PC-9 (cell line): ENCODE measurements at regions not wholly inside any gene's neighbourhood (a gene's known extent, or its start where the extent isn't known, plus 50 kb on each side); places are given as distances from the start of the nearest gene placed in this dataset.
"Not testable (repeated sequence)": the region's sequence is repeated elsewhere in the genome, so short reads cannot be mapped to it uniquely, and the experiment has no call there.

Experiments used
- BruUV-seq: library from RNA; stranded (reverse); fragments of 400-500 nt; replicated peaks from 2 replicates; lab custom pipeline; 2021; lab: Mats Ljungman, UMichigan
- CTCF ChIA-PET: fragments of 300-600 bp; sonication (Branson Sonifier 250); formaldehyde crosslinking; loops from one replicate; lab custom pipeline; 2022; ENCODE audit warnings: antibody characterized with exemption; lab: Charles Lee
- POLR2A ChIA-PET: fragments of 300-600 bp; sonication (Branson Sonifier 250); formaldehyde crosslinking; loops from one replicate; lab custom pipeline; 2022; ENCODE audit warnings: antibody characterized with exemption; ENCODE audit not compliant: unreplicated experiment; lab: Charles Lee
- DNase-seq, 2 experiments: peaks; one replicate each; pipeline versions ENCODE4 v3.0.0 to v3.0.0-alpha.2; 2015 to 2022; ENCODE audit warnings: mixed read lengths in 1 of 2
- H2AFZ ChIP-seq: fragments of 200-600 bp; sonication (generic); 2 replicates; pipeline ENCODE4 v1.8.1; 2017; ENCODE audit warnings: antibody characterized with exemption
- H3F3A ChIP-seq: fragments of 200-600 bp; sonication (generic); 2 replicates; pipeline ENCODE4 v1.8.1; 2017; ENCODE audit warnings: antibody characterized with exemption, mild to moderate bottlenecking, low read depth; ENCODE audit not compliant: insufficient read depth
- H3K27ac ChIP-seq: fragments of 200-600 bp; sonication (generic); 2 replicates; pipeline ENCODE4 v1.6.1; 2016; ENCODE audit warnings: mixed run types
- H3K27me3 ChIP-seq: fragments of 200-600 bp; sonication (generic); 2 replicates; pipeline ENCODE4 v1.6.1; 2016; ENCODE audit warnings: low read depth, mixed run types; ENCODE audit not compliant: insufficient read depth
- H3K36me3 ChIP-seq: fragments of 200-600 bp; sonication (generic); 2 replicates; pipeline ENCODE4 v1.6.1; 2016; ENCODE audit warnings: low read depth, mixed run types
- H3K4me1 ChIP-seq: fragments of 200-600 bp; sonication (generic); replicated peaks from 2 replicates; pipeline ENCODE4 v1.6.1; 2016; ENCODE audit warnings: mixed run types; ENCODE audit not compliant: insufficient read depth
- H3K4me2 ChIP-seq: fragments of 200-600 bp; sonication (generic); 2 replicates; pipeline ENCODE4 v1.6.1; 2017; ENCODE audit warnings: mixed run types
- H3K4me3 ChIP-seq: fragments of 200-600 bp; sonication (generic); 2 replicates; pipeline ENCODE4 v1.6.1; 2016; ENCODE audit warnings: mixed run types
- H3K79me2 ChIP-seq: fragments of 200-600 bp; sonication (generic); 2 replicates; pipeline ENCODE4 v1.6.1; 2017; ENCODE audit warnings: low read depth, mixed run types
- H3K9me2 ChIP-seq: fragments of 200-600 bp; sonication (generic); 2 replicates; pipeline ENCODE4 v1.8.1; 2017; ENCODE audit warnings: mild to moderate bottlenecking; ENCODE audit not compliant: insufficient read depth
- H3K9me3 ChIP-seq: fragments of 200-600 bp; sonication (generic); 2 replicates; pipeline ENCODE4 v1.8.1; 2016; ENCODE audit warnings: low read depth; ENCODE audit not compliant: insufficient read depth
- H4K20me1 ChIP-seq: fragments of 200-600 bp; sonication (generic); 2 replicates; pipeline ENCODE4 v1.8.1; 2017; ENCODE audit not compliant: insufficient read depth
- EZH2 ChIP-seq: fragments of 200-600 bp; sonication (generic); IDR thresholded peaks from 2 replicates; pipeline ENCODE4 v1.8.0; 2017; ENCODE audit warnings: antibody characterized with exemption, low read depth
- intact Hi-C: fragments of 100-400 bp; cut with micrococcal nuclease; formaldehyde crosslinking; loops from one replicate; pipeline ENCODE4 v1.10.0; 2022; ENCODE audit not compliant: unreplicated experiment
- TF ChIP-seq, protein P1 (sequence below): fragments of 200-600 bp; sonication (generic); conservative IDR thresholded peaks from 2 replicates; pipeline ENCODE4 v1.6.1; 2017; ENCODE audit warnings: mixed run types, antibody characterized with exemption, mild to moderate bottlenecking, moderate library complexity

DNA sequence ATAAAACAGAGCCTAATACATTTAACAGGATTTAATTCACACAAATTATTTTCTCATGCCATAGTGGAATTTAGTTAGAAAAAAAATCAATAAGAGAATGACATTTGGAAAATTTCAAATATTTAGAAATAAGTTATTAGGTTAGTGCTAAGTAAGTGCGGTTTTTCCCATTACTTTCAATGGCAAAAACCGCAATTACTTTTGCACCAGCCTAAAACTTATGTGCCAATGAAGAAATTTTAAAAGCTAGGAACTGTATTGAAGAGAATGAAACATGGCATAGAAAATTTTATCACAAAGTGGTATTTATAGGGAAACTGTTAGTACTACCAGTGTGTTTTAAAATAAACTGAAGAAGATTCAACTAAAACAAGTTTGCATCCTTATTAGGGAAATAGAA is 228.3 kb upstream of the FKBP1C start:
- Histone ChIP-seq H2AFZ (no peak overlapping the region), H3K27me3 (no peaks in the 10 kb centered on the region), H3K4me1 (no peaks in the 10 kb centered on the region), H3K9me3 (no peaks in the 10 kb centered on the region), H3K4me3 (no peak overlapping the region), H3K36me3 (no peaks in the 10 kb centered on the region), H3K27ac (no peak overlapping the region), H3F3A (no peaks in the 10 kb centered on the region), H3K4me2 (no peak overlapping the region), H4K20me1 (no peaks in the 10 kb centered on the region), H3K79me2 (no peaks in the 10 kb centered on the region), H3K9me2 (no peaks in the 10 kb centered on the region)
- BruUV-seq, result no TSS peak
- ChIA-PET CTCF (no interaction called here), POLR2A (no interaction called here)
- TF ChIP-seq, protein P1, sequence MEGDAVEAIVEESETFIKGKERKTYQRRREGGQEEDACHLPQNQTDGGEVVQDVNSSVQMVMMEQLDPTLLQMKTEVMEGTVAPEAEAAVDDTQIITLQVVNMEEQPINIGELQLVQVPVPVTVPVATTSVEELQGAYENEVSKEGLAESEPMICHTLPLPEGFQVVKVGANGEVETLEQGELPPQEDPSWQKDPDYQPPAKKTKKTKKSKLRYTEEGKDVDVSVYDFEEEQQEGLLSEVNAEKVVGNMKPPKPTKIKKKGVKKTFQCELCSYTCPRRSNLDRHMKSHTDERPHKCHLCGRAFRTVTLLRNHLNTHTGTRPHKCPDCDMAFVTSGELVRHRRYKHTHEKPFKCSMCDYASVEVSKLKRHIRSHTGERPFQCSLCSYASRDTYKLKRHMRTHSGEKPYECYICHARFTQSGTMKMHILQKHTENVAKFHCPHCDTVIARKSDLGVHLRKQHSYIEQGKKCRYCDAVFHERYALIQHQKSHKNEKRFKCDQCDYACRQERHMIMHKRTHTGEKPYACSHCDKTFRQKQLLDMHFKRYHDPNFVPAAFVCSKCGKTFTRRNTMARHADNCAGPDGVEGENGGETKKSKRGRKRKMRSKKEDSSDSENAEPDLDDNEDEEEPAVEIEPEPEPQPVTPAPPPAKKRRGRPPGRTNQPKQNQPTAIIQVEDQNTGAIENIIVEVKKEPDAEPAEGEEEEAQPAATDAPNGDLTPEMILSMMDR, result no peak
- TF ChIP-seq EZH2, result no peak
- intact Hi-C loops, result no loop called here
- DNase-seq, result no peak

DNA sequence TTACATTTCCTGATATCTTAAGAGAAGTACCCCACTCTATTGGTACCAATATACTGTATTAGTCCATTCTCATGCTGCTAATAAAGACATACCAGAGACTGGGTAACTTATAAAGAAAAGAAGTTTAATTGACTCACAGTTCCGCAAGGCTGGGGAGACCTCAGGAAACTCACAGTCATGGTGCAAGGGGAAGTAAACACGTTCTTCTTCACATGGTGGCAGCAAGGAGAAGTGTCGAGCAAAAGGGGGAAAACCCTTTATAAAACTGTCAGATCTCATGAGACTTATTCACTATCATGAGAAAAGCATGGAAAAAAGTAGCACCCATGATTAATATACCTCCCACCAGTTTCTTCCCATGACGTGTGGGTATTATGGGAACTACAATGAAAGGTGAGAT is 219.6 kb upstream of the FKBP1C start:
- H3K9me3 ChIP-seq, H3K36me3 ChIP-seq, H3K4me1 ChIP-seq, intact Hi-C loops, H3K9me2 ChIP-seq, CTCF ChIA-PET, POLR2A ChIA-PET, H3K27me3 ChIP-seq, H3K4me2 ChIP-seq, H3K4me3 ChIP-seq, H3K27ac ChIP-seq, H3F3A ChIP-seq, H2AFZ ChIP-seq, H4K20me1 ChIP-seq, H3K79me2 ChIP-seq, BruUV-seq, DNase-seq: not testable (repeated sequence)

DNA sequence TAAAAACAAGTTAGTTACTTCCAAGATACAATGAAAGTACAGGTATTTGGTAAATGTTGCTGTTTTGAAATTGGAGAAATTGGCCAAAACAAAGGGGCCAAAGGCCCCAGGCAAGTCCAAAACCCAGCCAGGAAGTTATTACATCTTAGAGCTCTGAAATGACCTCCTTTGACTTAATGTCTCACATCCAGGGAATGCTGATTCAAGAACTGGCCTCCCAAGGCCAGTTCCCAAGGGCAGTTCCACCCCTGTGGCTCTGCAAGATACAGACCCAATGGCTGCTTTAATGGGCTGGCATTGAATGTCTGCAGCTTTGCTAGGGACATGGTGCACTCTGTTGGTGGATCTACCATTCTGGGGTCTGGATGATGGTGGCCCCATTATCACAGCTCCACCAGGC is 217.3 kb upstream of the FKBP1C start:
- POLR2A ChIA-PET, result no interaction called here
- H3K9me3 ChIP-seq, result no peaks in the 10 kb centered on the region
- no peak overlapping the region for H3K27ac ChIP-seq
- BruUV-seq, result no TSS peak
- CTCF ChIA-PET, result no interaction called here
- no peak for DNase-seq
- no peak for TF ChIP-seq EZH2
- TF ChIP-seq, protein P1, result no peak
- H3K79me2 ChIP-seq, result no peaks in the 10 kb centered on the region
- H2AFZ ChIP-seq, result no peak overlapping the region
- no peaks in the 10 kb centered on the region for H3K4me1 ChIP-seq
- no peaks in the 10 kb centered on the region for H4K20me1 ChIP-seq
- H3K27me3 ChIP-seq, result no peaks in the 10 kb centered on the region
- H3K36me3 ChIP-seq, result no peaks in the 10 kb centered on the region
- H3K4me2 ChIP-seq, result no peak overlapping the region
- no peak overlapping the region for H3K4me3 ChIP-seq
- no peaks in the 10 kb centered on the region; the same call in 1 of the 2 replicates for H3K9me2 ChIP-seq
- no peaks in the 10 kb centered on the region for H3F3A ChIP-seq
- intact Hi-C loops, result no loop called here

DNA sequence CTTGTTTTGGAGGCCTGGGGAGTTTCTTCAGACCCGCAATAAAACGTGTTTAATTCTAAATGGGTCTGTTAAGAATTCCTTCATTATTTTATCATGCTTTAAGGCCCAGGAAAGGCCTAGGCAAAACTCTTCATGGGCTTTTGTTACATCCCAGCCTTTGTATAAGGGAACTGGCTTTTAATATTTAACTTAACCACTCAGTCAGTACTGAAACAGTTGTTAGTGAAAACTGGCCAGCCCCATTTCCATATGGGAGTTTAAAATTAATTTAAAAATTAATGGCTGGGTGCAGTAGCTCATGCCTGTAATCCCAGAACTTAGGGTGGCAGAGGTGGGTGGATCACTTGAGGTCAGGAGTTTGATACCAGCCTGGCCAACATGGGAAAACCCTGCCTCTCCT is 213.2 kb upstream of the FKBP1C start:
- Histone ChIP-seq H3K4me3 (no peak overlapping the region), H4K20me1 (no peaks in the 10 kb centered on the region), H3K4me2 (no peak overlapping the region), H3K79me2 (no peaks in the 10 kb centered on the region), H3K27me3 (no peaks in the 10 kb centered on the region), H3K9me2 (no peaks in the 10 kb centered on the region; the same call in 1 of the 2 replicates), H3K36me3 (no peaks in the 10 kb centered on the region), H2AFZ (no peak overlapping the region), H3K27ac (no peak overlapping the region), H3K4me1 (no peaks in the 10 kb centered on the region), H3F3A (no peaks in the 10 kb centered on the region), H3K9me3 (no peaks in the 10 kb centered on the region)
- CTCF ChIA-PET, result no interaction called here
- DNase-seq, result no peak
- BruUV-seq, result no TSS peak
- POLR2A ChIA-PET, result no interaction called here
- intact Hi-C loops, result no loop called here
- TF ChIP-seq EZH2, result no peak
- TF ChIP-seq, protein P1, result no peak

DNA sequence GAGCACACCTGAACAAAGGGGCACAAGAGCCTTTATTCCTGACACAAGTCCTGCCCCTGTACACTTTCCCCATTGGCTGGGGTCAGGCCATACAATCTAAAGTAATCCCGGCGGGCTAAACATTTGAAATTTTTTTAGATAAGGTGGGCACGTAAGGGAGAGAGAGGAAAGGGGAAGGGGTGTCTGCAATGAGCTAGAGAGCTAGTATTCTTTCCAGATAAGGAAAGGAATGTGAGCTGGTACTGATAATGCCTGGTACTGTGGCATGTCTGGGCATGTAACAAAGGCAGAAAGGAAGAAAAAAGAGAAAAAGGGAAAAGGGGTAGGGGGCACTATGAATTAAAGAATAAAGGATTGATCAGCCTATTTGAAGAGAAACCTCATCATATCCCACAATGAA is 212.0 kb upstream of the FKBP1C start:
- H3K27ac ChIP-seq, H3F3A ChIP-seq, H3K79me2 ChIP-seq, H3K9me2 ChIP-seq, H3K4me3 ChIP-seq, intact Hi-C loops, H3K27me3 ChIP-seq, BruUV-seq, H3K4me1 ChIP-seq, H3K4me2 ChIP-seq, DNase-seq, CTCF ChIA-PET, H2AFZ ChIP-seq, H3K36me3 ChIP-seq, H4K20me1 ChIP-seq, H3K9me3 ChIP-seq, POLR2A ChIA-PET: not testable (repeated sequence)
